Putamen (tissue), 1 donor: ENCODE measurements at regions not wholly inside any gene's neighbourhood (a gene's known extent, or its start where the extent isn't known, plus 50 kb on each side); places are given as distances from the start of the nearest gene placed in this dataset.
"Not testable (repeated sequence)": the region's sequence is repeated elsewhere in the genome, so short reads cannot be mapped to it uniquely, and the experiment has no call there.

ENCODE experiments used
- DNase-seq: peaks from one replicate; pipeline ENCODE4 v3.0.0-alpha.2; 2016; ENCODE audit warnings: low spot score

DNA sequence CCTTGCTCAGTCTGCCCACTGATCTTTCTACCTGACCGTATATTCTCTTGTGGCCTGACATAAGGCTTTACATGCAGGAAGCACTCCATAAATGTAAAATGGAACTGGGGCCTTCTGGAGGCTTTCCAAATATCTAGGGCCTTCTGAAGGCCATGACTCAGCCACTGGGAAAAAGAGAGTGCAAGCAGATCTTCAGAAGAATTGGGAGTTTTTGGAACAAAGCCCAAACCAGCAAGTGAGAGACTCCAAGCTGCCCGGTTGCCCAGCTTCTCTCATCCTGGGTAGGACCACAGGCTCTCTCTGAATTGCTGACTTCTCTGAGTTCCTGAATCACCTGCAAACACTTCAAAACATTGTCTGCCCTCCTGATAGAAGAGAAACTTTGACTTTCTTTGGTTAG, 107.9 kb upstream of the BMAL1 start:
- DNase-seq = no peak

DNA sequence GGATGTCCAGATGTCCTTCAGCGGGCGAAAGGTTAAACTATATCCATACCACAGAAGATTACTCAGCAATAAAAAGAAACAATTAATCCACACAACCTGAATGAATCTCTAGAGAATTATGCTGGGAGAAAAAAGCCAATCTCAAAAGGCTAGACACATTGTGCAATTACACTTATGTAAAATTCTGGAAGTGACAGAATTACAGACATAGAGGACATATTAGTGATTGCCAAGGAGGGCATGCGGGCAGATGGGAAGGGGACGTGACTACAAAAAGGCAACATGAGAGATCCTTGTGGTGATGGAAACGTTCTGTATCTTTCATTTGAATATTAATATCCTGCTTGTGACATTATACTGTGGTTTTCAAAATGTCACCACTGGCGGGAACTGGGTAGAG, 103.5 kb upstream of the BMAL1 start:
- no peak for DNase-seq

DNA sequence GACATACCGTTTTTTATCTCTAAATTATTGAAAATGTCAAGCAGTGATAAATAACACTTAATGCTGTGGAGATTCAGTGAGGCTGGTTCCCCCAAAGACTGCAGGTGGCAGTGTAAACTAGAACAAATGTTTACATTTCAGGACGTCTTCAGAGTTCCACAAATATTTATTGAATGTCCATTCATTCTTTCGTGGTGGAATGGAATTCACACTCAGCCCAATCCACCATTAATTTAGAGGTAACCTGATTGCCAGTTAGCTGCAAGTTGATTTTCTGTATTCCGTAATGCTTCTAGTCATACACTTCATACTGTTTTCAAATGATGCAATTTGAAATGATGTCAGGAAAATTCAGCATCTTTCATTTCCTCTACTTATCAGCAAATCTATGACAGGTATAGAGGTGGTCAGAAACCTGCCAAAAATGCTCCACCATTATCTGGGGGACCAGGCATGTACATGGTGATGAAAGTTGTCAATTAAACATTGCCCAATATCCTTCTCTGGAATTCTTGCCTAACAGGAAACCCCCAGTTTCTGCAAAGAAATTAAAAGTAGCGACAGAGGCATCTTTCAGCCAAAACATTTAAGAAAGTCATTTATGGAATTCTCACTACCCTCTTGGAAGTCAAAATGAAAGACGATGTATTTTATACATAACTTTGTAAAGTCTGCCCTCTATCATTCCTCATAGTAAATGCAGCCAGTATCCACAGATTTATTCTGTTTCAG, 94.3 kb upstream of the BMAL1 start:
- peak; percentile 18 for DNase-seq

DNA sequence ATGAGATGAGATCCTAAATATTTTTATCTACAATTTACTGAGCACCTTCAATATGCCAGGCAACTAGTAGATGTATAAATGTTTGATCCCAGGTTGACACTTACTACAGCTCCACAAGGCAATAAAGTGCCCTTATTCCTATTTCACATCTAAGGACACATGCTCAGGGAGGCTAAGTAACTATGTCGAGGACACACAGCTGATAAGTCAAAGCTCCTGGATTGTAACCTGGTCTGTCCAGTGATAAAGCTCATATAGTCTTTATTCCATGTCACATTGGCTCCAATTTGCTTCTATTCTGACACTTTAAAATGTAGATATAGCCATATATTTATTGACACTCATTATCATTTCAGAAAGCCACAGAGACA, 93.8 kb upstream of the BMAL1 start:
- DNase-seq = no peak

DNA sequence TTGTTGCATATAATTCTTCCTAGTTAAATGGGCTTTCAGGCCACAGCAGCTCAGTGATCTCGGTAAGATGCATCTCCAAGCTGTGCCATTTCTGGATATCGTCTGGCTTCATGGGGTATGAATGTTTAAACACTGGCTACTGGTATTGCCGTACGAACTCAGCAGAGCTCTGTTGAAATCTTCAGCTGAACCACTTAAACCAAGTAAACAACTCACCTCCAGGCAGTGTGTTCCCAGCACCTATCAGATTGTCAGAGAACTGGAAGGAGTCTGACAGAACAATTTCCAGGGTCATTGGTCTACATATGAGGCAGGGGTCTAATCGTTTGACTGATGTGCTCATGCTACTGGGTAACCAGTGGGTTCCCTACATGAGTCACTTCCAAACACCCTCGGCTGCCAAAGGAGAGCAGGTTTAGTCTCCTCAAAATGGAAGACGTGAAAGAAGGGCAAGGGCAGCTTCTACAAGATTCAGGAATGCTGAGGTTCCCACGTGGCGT, 93.2 kb upstream of the BMAL1 start:
- DNase-seq = no peak

DNA sequence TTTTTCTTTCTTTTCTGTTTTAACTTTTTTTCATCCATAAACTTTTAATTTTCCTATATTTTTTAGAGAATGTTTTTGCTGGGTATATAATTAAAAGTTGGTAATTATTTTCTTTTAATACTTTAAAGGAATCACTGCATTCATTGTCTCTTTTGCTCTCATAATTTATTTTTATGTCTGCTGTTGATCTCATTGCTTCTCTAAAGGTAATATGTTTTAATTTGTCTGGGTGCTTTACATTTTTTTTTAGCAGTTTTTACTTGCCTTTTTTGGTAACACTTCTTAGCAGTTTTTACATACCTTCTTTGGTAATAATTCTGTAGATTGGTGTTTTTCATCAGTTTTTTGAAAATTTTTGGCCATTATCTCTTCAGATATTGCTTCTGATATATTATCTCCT, 89.4 kb upstream of the BMAL1 start:
- DNase-seq = no peak

DNA sequence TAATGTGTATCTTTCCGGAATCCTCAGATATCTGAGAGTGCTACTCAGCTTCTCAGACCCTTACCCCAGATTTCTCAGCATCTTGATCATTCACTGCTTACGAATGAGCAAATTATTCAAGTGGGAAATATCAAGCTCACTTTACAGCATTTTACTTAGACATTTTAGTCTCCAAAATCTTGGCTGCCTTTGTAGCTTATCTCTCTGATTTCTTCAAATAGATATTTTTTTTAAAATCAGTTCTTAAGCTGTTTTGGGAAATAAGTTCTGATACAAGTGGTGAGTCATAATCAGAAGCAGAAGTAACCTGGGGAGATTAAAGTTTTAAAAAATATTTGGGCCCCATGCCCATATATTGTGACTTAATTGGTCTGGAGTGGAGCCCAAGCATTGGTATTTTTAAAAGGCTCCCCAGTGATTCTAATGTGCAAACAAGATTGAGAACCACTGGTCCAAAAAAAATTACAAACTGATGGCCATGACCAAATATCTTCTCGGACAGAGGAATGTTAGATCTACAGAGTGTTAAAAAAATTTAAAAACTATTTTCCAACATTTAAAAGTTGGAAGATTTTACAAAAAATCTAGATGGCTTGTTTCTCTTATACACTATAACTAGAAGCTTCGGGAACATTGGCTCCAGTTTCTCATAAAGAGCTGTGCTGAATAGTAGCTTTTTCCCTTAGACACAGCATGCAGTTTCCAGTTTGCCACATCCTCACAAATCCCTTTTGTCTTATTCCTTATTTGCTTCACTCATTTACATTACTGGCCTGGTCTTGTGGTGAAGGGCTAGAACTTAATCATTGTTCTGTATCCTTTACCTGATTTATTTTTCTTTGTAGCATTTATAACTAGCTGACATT, 87.8 kb upstream of the BMAL1 start:
- no peak for DNase-seq

DNA sequence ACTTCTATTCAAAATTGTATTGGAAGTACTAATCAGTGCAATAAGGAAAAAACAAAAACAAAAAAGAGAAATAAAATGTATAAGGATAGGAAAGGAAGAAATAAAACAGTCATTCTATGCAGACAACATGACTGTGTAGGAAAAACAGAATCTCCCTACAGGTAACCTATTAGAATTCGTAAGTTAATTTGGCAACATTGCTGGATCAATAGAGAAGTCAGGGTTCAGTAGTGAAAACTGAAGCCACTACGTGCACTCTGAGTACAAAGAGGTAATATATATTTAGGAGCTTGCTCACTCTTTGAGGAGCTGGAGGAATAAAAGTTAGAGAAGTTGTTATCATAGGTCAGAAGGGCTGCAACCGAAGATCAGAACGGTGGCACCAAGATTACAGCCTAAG, 84.0 kb upstream of the BMAL1 start:
- DNase-seq = no peak

DNA sequence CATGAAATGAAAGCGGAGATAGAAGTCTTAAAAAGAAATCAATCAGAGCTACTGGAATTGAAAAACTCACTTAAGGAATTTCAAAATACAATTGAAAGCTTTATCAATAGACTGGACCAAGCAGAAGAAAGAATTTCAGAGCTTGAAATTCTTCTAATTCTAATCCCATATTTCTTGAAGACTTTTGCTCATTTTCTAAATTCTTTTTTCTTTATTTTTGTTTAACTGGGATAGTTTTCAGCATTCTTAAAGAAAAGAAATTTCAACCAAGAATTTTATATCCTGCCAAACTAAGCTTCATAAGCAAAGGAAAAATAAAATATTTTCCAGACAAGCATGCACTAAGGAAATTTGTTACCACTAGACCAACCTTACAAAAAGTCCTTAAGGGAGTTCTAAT, 80.2 kb upstream of the BMAL1 start:
- not testable (repeated sequence) for DNase-seq

DNA sequence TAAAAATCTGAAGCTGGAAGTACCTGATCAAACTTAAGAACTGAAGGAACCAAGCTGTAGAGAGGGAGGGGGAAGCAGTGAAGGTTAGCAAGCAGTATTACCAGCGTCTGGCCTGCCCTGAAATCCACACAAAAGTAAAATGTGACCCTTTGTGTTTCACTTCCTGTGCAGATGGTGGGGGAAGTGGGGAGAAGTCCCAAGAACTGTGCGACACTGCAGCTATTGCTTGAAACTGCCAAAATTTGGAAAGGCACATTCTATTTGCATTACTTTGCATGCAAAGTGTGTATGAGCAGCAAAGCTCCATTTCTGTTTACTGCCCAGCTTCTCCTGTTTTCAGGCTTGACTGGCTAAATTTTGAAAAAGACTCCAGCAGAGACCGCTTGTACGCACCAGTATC, 72.1 kb upstream of the BMAL1 start:
- no peak for DNase-seq

DNA sequence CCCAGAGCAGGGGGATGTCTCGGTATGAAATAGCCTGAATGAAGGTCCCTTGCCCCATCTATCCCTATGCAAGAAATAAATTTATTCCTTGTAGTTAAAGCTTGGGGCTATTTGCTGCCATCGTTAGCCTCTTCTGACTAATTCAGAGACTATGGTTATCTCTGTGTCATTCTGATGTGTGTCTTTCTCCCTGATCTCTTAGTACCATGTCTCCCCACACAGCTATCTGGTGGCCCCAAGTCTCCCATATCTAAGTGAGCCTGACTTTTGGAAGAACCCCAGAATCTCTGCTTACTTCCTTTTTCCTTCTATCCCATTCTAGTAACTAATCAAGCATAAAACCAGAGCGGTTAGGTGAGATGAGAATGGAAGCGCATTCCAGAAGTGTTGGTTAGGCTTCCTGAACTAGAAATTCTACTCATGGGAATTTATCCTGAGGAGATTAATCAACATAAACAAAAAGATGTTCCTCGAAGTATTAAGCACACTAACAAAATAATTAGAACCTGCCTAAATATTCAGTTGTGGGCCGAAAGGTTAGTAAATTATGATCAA, 71.4 kb upstream of the BMAL1 start:
- DNase-seq = no peak

DNA sequence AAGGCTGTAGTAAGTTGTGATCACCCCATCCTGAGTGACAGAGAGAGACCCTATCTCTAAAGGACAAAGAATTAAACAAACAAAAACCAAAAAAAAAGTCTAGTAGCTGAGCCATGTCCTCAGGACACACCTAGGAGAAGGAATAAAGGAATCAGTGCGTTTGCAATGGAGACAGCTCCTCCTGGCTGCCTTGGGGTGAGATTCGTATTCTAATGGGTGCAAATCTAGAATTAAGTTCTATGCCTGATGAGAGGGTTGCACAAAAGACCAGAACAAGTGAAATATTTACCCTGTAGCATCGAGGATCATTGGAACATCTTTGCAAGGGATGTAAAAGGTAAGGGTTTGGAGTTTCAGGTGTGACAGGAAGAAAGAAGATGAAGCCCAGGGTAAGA, 70.3 kb upstream of the BMAL1 start:
- no peak for DNase-seq

DNA sequence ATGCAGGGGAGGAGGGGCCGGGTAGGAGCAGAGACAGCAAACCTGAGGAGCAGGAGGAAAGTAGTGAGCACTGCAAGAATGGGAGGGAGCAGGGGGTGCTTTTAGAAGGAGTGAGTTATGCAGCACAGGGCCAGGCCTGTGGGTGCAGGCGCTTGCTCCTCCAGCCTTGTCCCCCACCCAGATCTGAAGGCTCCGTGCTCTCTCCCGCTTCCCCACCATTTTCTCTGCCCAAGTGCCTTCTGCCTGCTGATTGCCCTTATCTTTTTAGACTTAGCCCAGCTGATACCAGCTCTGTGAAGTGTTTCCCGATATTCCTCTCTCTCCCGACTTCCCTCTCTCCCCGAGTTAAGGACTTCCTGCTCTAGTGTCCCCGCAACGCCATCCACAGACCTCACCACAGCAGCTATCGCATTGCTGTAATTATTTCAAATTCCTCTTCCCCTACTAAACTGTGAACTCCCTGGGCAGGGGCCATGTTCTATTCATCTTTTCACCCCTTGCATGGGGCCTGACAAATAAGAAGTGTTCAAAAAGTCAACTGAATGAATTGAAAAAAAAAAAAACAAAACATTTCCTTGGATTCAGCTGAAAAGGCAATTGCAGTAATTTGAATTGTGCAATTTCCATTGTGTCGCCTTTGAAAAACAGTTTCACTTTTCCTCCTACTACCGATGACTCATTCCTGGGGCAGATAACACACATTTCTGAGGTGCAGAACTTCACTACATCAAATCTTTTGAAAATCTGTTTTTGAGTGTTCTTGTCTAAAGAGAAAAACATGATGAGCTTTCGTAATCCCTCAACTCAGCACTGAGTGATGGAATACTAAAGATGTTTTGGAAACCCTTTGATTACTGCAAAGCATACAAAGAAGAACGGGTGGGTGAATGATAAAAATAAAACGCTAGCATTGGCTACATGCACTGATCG, 69.7 kb upstream of the BMAL1 start:
- peak; percentile 63 for DNase-seq

DNA sequence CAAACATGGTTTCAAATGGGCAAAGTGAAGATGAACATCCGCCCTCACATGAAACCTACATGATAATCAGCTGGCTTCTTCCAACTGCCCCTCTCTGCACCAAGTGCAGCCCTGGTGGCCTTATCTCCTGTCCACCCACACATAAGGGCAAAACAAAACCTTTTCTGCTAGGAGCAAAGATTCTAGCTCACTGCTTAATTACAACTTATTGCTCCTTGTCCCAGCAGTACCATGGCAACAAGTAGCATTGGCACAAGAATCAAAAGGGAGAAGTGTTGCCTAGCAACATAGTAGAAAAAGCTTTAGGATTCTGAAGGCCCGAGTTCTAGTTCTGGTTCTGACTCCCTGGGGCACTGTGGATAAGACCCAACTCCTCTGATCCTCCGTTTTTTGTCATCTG, 68.7 kb upstream of the BMAL1 start:
- peak; percentile 24 for DNase-seq

DNA sequence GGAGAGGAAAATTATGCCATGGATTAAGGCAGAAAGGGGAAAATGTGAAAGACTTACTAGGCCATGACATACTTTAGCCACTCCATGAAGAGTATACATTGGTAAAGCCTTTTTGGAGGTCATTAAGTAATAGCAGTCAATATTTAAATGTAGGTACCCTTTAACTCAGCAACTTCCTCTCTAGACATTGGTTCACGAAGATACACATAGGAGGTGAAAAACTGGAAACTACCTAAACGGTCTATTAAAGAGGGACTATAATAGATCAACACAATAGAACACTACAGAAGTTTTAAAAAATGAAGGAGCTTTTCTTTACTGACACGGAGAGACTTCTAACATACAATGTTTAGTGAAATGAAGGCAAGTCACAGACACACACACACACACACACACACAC, 68.2 kb upstream of the BMAL1 start:
- DNase-seq = no peak

DNA sequence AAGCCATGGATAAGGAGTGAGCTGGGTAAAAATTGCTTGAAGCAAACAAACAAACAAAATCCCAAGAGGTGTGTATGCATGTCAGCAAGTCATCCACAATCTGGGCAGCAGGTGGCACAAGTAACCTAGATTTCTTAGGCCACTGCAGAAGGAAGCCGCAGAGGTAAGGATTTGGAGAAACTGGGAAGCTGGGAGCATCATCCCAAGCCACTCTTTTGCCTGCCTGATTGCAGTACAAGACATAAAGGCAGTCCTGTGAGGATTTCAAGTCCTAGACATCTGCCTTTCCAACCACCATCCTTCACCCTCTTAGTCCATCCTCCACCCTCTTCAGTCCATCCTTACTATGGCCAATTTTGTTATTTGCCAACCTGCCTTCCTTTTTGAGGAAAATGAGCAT, 67.2 kb upstream of the BMAL1 start:
- DNase-seq = peak; percentile 65

DNA sequence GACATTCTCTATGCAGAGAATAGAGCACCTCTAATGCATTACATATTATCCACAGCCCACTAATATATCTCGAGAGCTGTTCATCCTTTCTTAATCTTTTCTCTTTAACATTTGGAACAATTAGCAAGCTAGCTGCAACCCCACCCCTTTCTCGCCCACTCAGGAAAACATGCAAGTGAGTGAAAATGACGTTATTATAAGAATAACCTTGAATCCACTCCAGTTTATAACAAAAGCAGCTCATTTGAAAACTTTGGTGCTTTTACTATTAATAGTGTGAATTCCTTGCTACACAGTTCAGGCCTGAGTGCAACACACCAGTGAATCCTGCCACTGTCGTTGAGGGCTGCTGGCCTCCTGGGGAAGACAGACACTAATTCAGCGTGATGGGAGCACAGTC, 63.3 kb upstream of the BMAL1 start:
- DNase-seq = peak; percentile 43

DNA sequence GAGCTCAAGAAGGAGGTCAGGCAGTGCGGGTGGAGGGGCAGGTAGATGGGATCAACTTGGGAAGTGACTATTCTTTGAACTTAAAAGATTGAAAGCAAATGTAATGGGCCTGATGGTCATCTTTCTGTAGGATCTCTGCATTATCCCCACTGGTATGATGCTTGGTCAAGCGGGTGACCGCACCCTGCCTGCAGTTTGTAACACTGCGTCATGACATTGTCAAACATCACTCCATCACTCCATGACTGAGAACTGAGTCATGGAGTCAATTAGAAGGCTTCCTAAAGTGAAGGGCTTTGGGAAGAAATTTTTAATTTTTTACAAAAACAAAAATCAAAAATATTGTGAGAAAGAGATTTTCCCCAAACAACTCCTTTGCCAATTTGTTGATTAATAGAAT, 62.4 kb upstream of the BMAL1 start:
- no peak for DNase-seq

DNA sequence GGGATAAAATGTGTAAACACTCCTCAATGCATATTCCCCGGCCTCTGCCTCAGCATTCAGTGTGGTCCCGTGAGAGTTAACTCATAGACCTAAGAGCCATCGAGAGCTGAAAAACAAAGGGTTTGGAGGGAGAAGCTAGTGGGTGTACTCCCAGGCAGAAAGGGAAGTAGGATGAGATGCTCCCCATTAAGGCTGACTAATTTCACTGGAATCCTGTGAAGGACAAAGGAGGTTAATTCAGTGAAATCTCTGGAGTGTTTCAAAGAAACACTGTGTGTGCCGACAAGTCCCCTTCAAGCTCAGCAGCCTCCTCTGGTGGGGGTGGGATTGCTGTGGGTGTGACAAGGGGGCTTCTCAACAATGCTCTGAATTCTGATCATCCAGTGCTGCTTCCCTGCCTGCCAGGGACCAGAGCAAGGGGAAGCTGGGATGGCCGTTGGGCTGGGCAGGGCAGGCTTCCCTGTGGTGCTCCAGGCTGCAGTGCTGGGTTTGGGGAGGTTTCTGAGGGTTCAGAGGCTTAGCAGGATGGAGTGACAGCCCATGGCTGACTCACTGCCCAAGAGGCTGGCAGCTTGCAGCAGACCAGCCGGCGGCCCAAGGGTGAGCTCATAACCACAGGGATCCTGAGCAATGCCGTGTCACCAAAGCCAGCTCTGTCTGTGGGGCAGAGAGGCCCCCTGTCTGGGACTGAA, 61.4 kb upstream of the BMAL1 start:
- DNase-seq = no peak

DNA sequence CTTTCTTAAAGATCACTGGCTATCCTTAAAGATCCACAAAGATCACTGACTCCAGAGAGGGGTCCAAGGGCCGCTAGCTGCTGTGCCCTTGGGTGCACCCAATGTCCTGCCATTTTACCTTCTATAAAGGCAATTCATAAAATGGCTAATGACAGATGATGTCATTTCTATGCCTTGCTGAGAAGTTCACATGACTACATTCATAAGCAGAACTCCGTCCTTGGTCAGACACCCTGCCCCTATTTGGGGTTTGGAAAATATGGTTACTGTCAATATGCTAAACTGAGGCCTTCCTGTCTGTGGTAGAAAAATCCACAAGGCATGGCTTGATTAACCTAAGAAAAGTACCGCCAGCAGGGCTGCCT, 60.9 kb upstream of the BMAL1 start:
- no peak for DNase-seq

DNA sequence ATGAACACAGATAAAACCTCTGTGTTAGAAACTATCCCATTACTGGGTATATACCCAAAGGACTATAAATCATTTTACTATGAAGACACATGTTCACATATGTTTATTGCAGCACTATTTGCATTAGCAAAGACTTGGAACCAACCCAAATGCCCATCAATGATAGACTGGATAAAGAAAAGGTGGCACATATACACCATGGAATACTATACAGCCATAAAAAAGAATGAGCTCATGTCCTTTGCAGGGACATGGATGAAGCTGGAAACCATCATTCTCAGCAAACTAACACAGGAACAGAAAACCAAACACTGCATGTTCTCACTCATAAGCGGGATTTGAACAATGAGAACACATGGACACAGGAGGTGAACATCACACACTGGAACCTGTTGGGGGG, 58.9 kb upstream of the BMAL1 start:
- not testable (repeated sequence) for DNase-seq

DNA sequence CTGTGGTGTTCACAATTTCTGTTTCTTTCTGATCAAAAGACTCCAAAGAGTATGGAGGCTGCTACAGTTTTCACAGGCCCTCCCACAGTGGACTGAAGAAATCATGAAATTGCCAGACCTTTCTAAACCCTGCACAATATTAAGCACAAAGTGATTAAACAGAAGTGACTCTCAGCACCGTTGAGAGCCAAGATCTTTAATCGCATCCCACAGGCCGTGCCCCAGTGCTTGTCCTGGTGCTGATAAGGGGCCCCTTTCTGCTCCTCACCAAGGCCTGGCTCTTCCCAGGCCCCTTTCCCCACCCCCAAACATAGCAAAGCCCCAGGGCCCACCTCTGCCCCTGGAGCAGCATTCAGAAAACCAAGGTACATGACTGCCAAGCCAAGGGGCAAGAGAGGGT, 57.4 kb upstream of the BMAL1 start:
- no peak for DNase-seq
